HepG2 (cell line): ENCODE measurements at regions not wholly inside any gene's neighbourhood (a gene's known extent, or its start where the extent isn't known, plus 50 kb on each side); places are given as distances from the start of the nearest gene placed in this dataset.

Experiments used
- ATAC-seq: fragments of 200-7000 bp; cut with Tn5 transposase; 3 replicates; pipeline ENCODE4 v1.9.1; 2020; ENCODE audit warnings: mild to moderate bottlenecking, moderate library complexity
- BruUV-seq: library from RNA; stranded (reverse); fragments of 400-500 nt; replicated peaks from 2 replicates; lab custom pipeline; 2021; lab: Mats Ljungman, UMichigan
- CTCF ChIA-PET: fragments of 300-600 bp; formaldehyde crosslinking; extraction: SDS; loops from one replicate; lab custom pipeline; 2021; ENCODE audit warnings: low total read pairs, inconsistent platforms, low intra/inter-chr PET ratio; lab: Yijun Ruan, JAX
- POLR2A ChIA-PET: fragments of 350-600 bp; sonication (Branson Sonifier 250); formaldehyde crosslinking; loops from one replicate; lab custom pipeline; 2020; ENCODE audit warnings: antibody characterized with exemption, inconsistent platforms; lab: Yijun Ruan, JAX
- DNase-seq: peaks from one replicate; pipeline ENCODE4 v3.0.0-alpha.2; 2015; ENCODE audit warnings: low spot score
- FAIRE-seq: peaks from 3 replicates; lab custom pipeline; 2011; peaks lifted over from hg19 to GRCh38; lab: Jason Lieb, UNC
- H2AFZ ChIP-seq: one replicate; pipeline ENCODE4 v1.6.1; 2011; ENCODE audit warnings: low read length, inconsistent platforms
- H3K27ac ChIP-seq: fragments of 300-600 bp; 3 replicates; pipeline ENCODE4 v1.8.0; 2011; ENCODE audit warnings: mixed run types, mild to moderate bottlenecking, mixed read lengths, low read length, inconsistent platforms; ENCODE audit not compliant: insufficient read depth; ENCODE audit errors: extremely low read length
- H3K27me3 ChIP-seq, 2 experiments: fragments of 200-600 bp in 1 of 2; 2 replicates in 1 of 2; 3 replicates in 1 of 2; pipeline versions ENCODE4 v1.6.0 to v1.8.0; 2011; ENCODE audit warnings: low read length in 2 of 2, mild to moderate bottlenecking in 2 of 2, moderate library complexity in 2 of 2, inconsistent platforms in 1 of 2; ENCODE audit not compliant: insufficient read depth in 2 of 2, control insufficient read depth in 1 of 2
- H3K36me3 ChIP-seq, 2 experiments: fragments of 200-600 bp in 1 of 2; replicated peaks in 1 of 2; 2 replicates in 1 of 2; 3 replicates in 1 of 2; pipeline versions ENCODE4 v1.5.1 to v1.8.0; 2011; ENCODE audit warnings: low read length in 2 of 2, inconsistent platforms in 1 of 2; ENCODE audit not compliant: insufficient read depth in 2 of 2, control insufficient read depth in 1 of 2
- H3K4me1 ChIP-seq: 2 replicates; pipeline ENCODE4 v1.5.1; 2012; ENCODE audit warnings: low read length, inconsistent platforms; ENCODE audit not compliant: insufficient read depth
- H3K4me2 ChIP-seq: 2 replicates; pipeline ENCODE4 v1.6.0; 2011; ENCODE audit warnings: low read depth, low read length, inconsistent platforms
- H3K4me3 ChIP-seq, 3 experiments: fragments of 200-600 bp in 1 of 3; sonication (generic), shearing (Covaris generic) in 1 of 3; replicated peaks in 1 of 3; 2 replicates each; pipeline ENCODE4 v1.5.1; 2011 to 2016; ENCODE audit warnings: low read length in 3 of 3, inconsistent platforms in 2 of 3, low read depth in 2 of 3, mild to moderate bottlenecking in 2 of 3, control low read depth in 1 of 3, mixed read lengths in 1 of 3; ENCODE audit not compliant: insufficient read depth in 1 of 3
- H3K79me2 ChIP-seq: one replicate; pipeline ENCODE4 v1.6.1; 2011; ENCODE audit warnings: low read length, inconsistent platforms; ENCODE audit not compliant: insufficient read depth
- H3K9ac ChIP-seq: 2 replicates; pipeline ENCODE4 v1.6.0; 2011; ENCODE audit warnings: mild to moderate bottlenecking, low read depth, low read length, inconsistent platforms; ENCODE audit not compliant: insufficient read depth
- H3K9me3 ChIP-seq: 2 replicates; pipeline ENCODE4 v1.5.1; 2012; ENCODE audit warnings: mild to moderate bottlenecking, low read length
- H4K20me1 ChIP-seq: 2 replicates; pipeline ENCODE4 v1.6.0; 2011; ENCODE audit warnings: inconsistent platforms, mild to moderate bottlenecking, low read length, moderate library complexity; ENCODE audit not compliant: insufficient read depth
- KDM5B ChIP-seq: sonication (generic); formaldehyde crosslinking; IDR thresholded peaks from 2 replicates; pipeline ENCODE4 v1.4.0; 2020; ENCODE audit warnings: missing genetic modification reagents, mild to moderate bottlenecking, borderline replicate concordance
- MTF2 ChIP-seq: sonication (generic); formaldehyde crosslinking; IDR thresholded peaks from 2 replicates; pipeline ENCODE4 v1.5.0; 2020; ENCODE audit warnings: missing genetic modification reagents, borderline replicate concordance
- SOX13 ChIP-seq, 3 experiments: fragments of 450-650 bp in 1 of 3; sonication (generic) in 1 of 3; formaldehyde crosslinking in 1 of 3; IDR thresholded peaks in 2 of 3; conservative IDR thresholded peaks in 1 of 3; 2 replicates each; pipeline versions ENCODE4 v1.5.0 to v1.6.1; 2016 to 2020; ENCODE audit warnings: antibody characterized with exemption in 1 of 3, mild to moderate bottlenecking in 1 of 3, missing compliant biosample characterization in 1 of 3, missing genetic modification reagents in 1 of 3, moderate library complexity in 1 of 3
- SUZ12 ChIP-seq: fragments of 150-350 bp; IDR thresholded peaks from 2 replicates; pipeline ENCODE4 v1.6.1; 2014; ENCODE audit warnings: low read depth, low read length
- ZFYVE20 ChIP-seq: sonication (generic); formaldehyde crosslinking; IDR thresholded peaks from 2 replicates; pipeline ENCODE4 v1.8.0; 2023; ENCODE audit warnings: low read depth, mild to moderate bottlenecking, moderate library complexity, missing genetic modification reagents, borderline replicate concordance
- in situ Hi-C: cut with HindIII; loops from 2 replicates; pipeline ENCODE4 v1.10.0; 2017; ENCODE audit warnings: low pct_unique_long_range_greater_than_20kb; ENCODE audit not compliant: extremely low pct_ligation_motif_present
- intact Hi-C: fragments of 100-400 bp; cut with micrococcal nuclease; formaldehyde crosslinking; loops from one replicate; pipeline ENCODE4 v1.10.0; 2022; ENCODE audit not compliant: unreplicated experiment
- TF ChIP-seq, protein P1 (sequence below): sonication (generic); formaldehyde crosslinking; IDR thresholded peaks from 2 replicates; pipeline ENCODE4 v1.8.0; 2022; ENCODE audit warnings: low read depth, missing genetic modification reagents
- TF ChIP-seq, protein P2 (sequence below): sonication (generic); formaldehyde crosslinking; IDR thresholded peaks from 2 replicates; pipeline ENCODE4 v1.4.0; 2020; ENCODE audit warnings: missing genetic modification reagents

DNA sequence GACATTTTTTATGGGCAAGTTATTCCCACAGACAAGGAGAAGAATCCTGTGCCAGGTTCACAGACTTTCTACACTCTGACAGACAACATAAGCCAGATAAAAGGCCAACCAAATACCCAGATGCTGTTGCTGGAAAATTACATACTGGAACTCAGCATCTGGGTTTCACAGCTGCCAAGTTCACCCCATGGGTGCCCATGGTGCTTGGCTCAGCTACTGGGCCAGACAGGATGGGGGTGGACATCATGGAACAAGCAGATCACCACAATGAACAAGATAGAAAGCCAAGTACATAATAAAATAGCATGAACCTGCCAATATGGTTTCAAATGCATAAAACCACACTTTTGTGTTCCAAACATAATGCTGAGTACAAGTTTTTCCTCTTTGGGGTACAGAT is 999.8 kb downstream of the NR2F1-AS1 start:
- H3K79me2 ChIP-seq: no peaks in the 10 kb centered on the region
- ATAC-seq (no peak), DNase-seq (no peak), FAIRE-seq (no peak)
- H3K4me1 ChIP-seq: no peaks in the 10 kb centered on the region
- no peaks in the 10 kb centered on the region for H3K27me3 ChIP-seq
- intact Hi-C loops (no loop called here), in situ Hi-C loops (no loop called here)
- no peaks in the 10 kb centered on the region for H3K36me3 ChIP-seq
- H3K9ac ChIP-seq: no peak overlapping the region
- TF ChIP-seq, protein P1, sequence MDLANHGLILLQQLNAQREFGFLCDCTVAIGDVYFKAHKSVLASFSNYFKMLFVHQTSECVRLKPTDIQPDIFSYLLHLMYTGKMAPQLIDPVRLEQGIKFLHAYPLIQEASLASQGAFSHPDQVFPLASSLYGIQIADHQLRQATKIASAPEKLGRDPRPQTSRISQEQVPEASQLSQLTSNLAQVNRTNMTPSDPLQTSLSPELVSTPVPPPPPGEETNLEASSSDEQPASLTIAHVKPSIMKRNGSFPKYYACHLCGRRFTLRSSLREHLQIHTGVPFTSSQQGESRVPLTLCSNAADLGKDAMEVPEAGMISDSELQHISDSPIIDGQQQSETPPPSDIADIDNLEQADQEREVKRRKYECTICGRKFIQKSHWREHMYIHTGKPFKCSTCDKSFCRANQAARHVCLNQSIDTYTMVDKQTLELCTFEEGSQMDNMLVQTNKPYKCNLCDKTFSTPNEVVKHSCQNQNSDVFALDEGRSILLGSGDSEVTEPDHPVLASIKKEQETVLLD (CRISPR knock-in tag): no peak
- TF ChIP-seq, protein P2, sequence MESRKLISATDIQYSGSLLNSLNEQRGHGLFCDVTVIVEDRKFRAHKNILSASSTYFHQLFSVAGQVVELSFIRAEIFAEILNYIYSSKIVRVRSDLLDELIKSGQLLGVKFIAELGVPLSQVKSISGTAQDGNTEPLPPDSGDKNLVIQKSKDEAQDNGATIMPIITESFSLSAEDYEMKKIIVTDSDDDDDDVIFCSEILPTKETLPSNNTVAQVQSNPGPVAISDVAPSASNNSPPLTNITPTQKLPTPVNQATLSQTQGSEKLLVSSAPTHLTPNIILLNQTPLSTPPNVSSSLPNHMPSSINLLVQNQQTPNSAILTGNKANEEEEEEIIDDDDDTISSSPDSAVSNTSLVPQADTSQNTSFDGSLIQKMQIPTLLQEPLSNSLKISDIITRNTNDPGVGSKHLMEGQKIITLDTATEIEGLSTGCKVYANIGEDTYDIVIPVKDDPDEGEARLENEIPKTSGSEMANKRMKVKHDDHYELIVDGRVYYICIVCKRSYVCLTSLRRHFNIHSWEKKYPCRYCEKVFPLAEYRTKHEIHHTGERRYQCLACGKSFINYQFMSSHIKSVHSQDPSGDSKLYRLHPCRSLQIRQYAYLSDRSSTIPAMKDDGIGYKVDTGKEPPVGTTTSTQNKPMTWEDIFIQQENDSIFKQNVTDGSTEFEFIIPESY (CRISPR knock-in tag): no peak
- TF ChIP-seq MTF2 (CRISPR knock-in tag) (no peak), SUZ12 (no peak), KDM5B (CRISPR knock-in tag) (no peak), ZFYVE20 (CRISPR knock-in tag) (no peak), SOX13 (IDR thresholded peaks at IDR 0.05) (no peak), SOX13 (CRISPR knock-in tag; conservative IDR thresholded peaks at IDR 0.05 in 1 of 2, IDR thresholded peaks at IDR 0.05 in 1 of 2) (no peak)
- H3K4me3 ChIP-seq: no peak overlapping the region
- ChIA-PET CTCF (no interaction called here), POLR2A (no interaction called here)
- no peak overlapping the region for H3K4me2 ChIP-seq
- no peaks in the 10 kb centered on the region for H3K9me3 ChIP-seq
- BruUV-seq: no TSS peak
- H4K20me1 ChIP-seq: no peaks in the 10 kb centered on the region
- no peak overlapping the region for H3K27ac ChIP-seq
- H2AFZ ChIP-seq: no peak overlapping the region
